ENCODE measurements at regions not wholly inside any gene's neighbourhood (a gene's known extent, or its start where the extent isn't known, plus 50 kb on each side); places are given as distances from the start of the nearest gene placed in this dataset.

DNA sequence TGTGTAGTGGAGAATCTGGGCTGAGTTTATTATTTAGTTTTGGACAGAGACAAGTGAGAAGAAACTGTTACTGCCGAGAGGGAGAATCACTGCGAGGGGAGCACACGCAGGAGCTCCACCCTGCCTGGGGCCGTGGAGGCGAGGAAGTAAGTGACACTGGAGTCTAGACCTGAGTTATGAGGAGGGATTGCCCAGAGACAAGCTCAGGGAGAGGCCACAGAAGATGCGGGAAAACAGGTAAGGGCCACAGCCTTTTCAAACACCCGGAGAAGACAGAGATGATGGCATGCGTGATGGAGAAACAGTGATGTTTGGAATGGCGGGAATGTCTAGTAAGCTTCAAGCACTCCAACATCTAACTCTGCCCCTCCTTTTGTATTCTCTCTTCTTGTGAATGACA lies 84.1 kb downstream of the TNFSF11 start:
- Mint-ChIP-seq H3K4me1 (peaks cover 4% of the 10 kb centered on the region), H3K27me3 (peaks cover 76% of the 10 kb centered on the region)
- no peak for ATAC-seq

DNA sequence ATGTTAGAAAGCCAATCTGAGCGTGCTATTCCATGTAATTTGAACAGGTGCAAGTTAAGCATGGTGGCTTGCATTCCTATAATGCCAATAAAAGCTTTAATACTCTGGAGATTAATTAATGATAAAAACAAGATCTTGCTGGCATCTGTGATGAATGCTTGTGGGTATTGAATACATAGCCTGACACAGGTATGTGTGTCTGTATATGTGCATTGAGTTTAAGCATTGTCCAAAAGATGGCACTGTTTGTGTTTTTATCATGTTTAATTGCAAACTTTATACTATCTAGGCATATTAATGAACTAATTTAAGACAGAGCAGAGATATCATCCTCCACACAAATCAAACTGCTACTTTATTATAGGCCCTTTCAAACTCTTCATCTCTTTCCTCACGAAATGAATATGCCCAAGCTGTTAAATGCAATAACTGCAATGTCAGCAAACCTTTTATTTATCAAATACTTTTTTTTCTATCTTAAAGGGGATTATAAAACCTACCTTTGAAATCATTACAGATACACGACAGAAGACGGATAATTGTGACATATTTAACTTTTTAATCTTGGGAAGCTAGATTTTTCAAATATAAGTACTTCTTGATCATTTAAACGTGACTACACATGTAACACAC lies 86.5 kb downstream of the TNFSF11 start:
- no peaks in the 10 kb centered on the region for H3K9me3 ChIP-seq (ENCODE audit: control insufficient read depth, low read length, poor library complexity, severe bottlenecking)
- H3K4me1 Mint-ChIP-seq = peaks cover 4% of the 10 kb centered on the region
- DNase-seq = no peak
- peaks cover 71% of the 10 kb centered on the region for H3K27me3 Mint-ChIP-seq
- no peak for ATAC-seq
- H3K4me3 Mint-ChIP-seq = no peak overlapping the region
- H3K36me3 Mint-ChIP-seq (ENCODE audit: low read depth) = no peaks in the 10 kb centered on the region
- H3K27ac Mint-ChIP-seq = no peak overlapping the region

More for the DNA sequence above, 84.1 kb downstream of the TNFSF11 start:
- H3K9me3 ChIP-seq (ENCODE audit: control insufficient read depth, low read length, poor library complexity, severe bottlenecking) = no peaks in the 10 kb centered on the region
- Mint-ChIP-seq H3K36me3 (ENCODE audit: low read depth) (no peaks in the 10 kb centered on the region), H3K27ac (no peak overlapping the region), H3K4me3 (no peak overlapping the region)
- DNase-seq = no peak

DNA sequence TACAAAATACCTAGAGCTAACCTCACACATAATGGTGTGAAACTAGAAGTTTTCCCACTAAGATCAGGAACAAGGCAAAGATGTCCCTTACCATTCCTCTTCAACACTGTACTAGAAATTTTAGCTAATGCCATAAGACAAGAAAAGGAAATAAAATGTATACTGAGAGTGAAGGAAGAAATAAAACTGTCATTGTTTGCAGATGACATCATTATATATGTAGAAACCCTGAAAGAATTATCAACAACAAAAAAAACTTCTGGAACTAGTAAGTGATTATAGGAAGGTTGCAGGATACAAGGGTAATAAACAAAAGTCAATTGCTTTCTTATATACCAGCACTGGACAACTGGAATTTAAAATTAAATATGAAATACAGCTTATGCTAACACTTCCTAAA lies 93.7 kb downstream of the TNFSF11 start:
- no peaks in the 10 kb centered on the region for H3K36me3 Mint-ChIP-seq (ENCODE audit: low read depth)
- no peaks in the 10 kb centered on the region for H3K4me1 Mint-ChIP-seq
- no peak for ATAC-seq
- H3K9me3 ChIP-seq (ENCODE audit: control insufficient read depth, low read length, poor library complexity, severe bottlenecking) = no peaks in the 10 kb centered on the region
- peaks cover 12% of the 10 kb centered on the region for H3K27me3 Mint-ChIP-seq
- no peak overlapping the region for H3K27ac Mint-ChIP-seq
- no peak for DNase-seq
- no peak overlapping the region for H3K4me3 Mint-ChIP-seq

DNA sequence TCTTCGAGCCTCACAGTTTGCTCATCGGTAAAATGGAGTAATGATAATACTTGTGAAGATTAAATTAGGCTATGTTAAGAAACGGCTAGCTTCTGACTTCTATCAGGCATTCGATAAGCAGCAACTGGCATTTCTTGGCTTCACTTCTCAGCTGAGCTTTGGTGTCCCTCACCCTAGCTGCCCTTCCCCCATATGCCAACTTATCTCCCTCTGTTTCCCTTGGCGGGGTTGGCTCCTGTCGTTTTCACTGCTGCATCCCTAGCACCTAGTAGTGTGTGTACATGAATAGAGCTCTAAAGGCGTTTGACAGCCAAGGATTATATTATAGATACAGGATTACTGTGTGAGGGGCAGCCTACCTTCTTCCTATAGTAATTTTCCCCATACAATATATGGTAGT lies 97.5 kb downstream of the TNFSF11 start:
- ATAC-seq (no peak), DNase-seq (no peak)
- Mint-ChIP-seq H3K4me3 (no peak overlapping the region), H3K4me1 (no peaks in the 10 kb centered on the region), H3K36me3 (ENCODE audit: low read depth) (no peaks in the 10 kb centered on the region), H3K27me3 (no peaks in the 10 kb centered on the region), H3K27ac (no peak overlapping the region)
- no peaks in the 10 kb centered on the region for H3K9me3 ChIP-seq (ENCODE audit: control insufficient read depth, low read length, poor library complexity, severe bottlenecking)

DNA sequence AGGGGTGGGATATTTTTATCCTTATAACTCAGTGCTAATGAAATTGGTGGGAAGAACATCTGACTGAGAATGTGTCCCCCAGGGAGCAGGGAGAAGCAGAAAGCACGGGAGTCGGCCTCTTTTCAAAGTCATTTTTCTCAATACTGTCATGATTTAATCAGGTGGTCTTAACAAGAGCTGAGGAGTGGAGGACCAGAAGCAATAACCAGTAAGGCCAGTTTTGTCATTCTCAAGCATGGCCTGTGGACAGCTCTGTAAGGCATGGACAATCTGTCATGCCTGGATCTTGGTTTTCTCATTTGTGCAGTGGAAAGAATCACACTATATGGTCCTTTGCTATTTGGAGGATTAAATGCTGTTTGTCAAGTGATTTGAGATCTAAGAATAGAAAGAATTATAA lies 99.7 kb downstream of the TNFSF11 start:
- H3K4me1 Mint-ChIP-seq = no peaks in the 10 kb centered on the region
- no peak overlapping the region for H3K4me3 Mint-ChIP-seq
- DNase-seq = no peak
- no peaks in the 10 kb centered on the region for H3K9me3 ChIP-seq (ENCODE audit: control insufficient read depth, low read length, poor library complexity, severe bottlenecking)
- no peak overlapping the region for H3K27ac Mint-ChIP-seq
- no peak for ATAC-seq
- H3K36me3 Mint-ChIP-seq (ENCODE audit: low read depth) = no peaks in the 10 kb centered on the region
- H3K27me3 Mint-ChIP-seq = peaks cover 7% of the 10 kb centered on the region

DNA sequence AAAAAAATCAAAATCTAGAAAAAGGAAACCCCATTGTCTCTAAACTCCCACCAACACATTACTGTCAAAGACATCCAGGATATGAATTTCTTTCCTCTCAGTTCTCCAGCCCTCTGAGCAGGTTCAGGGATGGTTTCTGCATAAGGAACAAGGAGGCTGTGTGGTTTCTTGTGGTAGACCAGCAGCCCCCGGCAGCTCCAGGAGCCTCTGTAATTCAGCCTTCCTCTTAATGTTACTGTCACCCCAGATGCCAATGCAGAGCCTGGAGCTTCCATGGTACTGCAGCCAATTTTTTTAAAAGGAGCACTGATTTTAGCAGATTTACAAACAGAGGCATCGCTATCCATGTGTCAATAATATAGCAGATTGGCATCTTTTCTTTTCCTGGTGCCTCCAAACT lies 100.6 kb upstream of the FAM216B start:
- H3K27me3 Mint-ChIP-seq = peaks cover 37% of the 10 kb centered on the region
- H3K9me3 ChIP-seq (ENCODE audit: control insufficient read depth, low read length, poor library complexity, severe bottlenecking) = no peaks in the 10 kb centered on the region
- no peak for DNase-seq
- ATAC-seq = no peak
- H3K4me3 Mint-ChIP-seq = no peak overlapping the region
- H3K4me1 Mint-ChIP-seq = no peaks in the 10 kb centered on the region
- no peaks in the 10 kb centered on the region for H3K36me3 Mint-ChIP-seq (ENCODE audit: low read depth)
- H3K27ac Mint-ChIP-seq = no peak overlapping the region

DNA sequence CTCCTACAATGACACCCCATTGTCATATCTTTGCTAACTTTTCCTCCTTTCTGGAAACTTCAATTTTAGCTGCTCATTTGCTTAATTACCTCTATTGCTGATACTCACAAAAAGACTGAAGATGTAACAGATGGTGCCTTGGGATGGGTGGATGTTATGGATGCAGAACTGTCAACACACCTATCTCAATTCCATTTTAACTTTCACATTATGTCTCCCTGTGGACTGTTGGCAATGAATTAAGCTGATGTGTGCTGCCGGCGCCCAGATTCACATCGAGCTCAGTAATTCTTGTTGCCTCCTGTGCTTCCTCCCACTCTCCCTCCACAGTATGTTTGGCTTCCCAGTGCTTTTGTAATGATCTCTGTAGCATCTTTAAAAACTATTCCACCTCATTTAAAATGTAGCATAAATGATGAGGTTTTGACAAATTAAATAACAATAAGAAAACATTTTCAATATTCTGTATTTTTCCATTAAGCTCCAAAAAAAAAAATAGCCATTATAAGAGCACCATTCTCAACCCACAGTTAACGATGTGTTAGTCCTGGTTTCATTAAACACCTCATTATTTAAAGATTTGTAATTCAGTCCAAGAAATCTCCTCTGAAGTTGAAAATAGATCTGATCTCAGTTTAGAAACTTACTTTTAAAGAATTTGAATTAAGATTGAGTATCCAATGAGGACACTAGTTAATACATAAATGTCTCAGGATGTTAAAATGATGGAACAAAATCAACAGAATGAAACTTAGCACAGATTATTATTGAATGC lies 99.9 kb upstream of the FAM216B start:
- DNase-seq (no peak), ATAC-seq (no peak)
- peaks cover 37% of the 10 kb centered on the region for H3K27me3 Mint-ChIP-seq
- H3K36me3 Mint-ChIP-seq (ENCODE audit: low read depth) = no peaks in the 10 kb centered on the region
- H3K4me3 Mint-ChIP-seq = no peak overlapping the region
- H3K4me1 Mint-ChIP-seq = no peaks in the 10 kb centered on the region
- H3K27ac Mint-ChIP-seq = no peak overlapping the region
- H3K9me3 ChIP-seq (ENCODE audit: control insufficient read depth, low read length, poor library complexity, severe bottlenecking) = no peaks in the 10 kb centered on the region

DNA sequence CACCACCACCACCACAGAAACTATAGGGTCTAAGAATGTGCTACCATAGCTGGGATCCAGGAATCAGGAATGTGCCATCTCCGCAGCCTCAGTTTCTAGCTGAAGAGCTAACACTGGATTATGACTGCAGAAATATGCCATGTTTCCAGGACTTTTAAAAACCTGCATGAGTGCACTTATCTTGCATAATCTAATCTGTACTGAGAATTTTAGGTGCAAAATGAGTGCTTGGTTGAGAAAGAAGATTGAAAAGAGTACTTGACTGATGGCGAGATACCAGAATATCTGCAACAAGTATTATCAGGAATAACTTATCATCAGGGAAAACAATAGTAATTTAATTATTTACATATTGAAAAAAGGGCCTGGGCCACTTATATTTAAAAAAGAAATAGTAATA lies 97.2 kb upstream of the FAM216B start:
- Mint-ChIP-seq H3K27ac (no peak overlapping the region), H3K4me3 (no peak overlapping the region), H3K36me3 (ENCODE audit: low read depth) (no peaks in the 10 kb centered on the region), H3K4me1 (no peaks in the 10 kb centered on the region), H3K27me3 (peaks cover 25% of the 10 kb centered on the region)
- DNase-seq (no peak), ATAC-seq (no peak)
- H3K9me3 ChIP-seq (ENCODE audit: control insufficient read depth, low read length, poor library complexity, severe bottlenecking) = no peaks in the 10 kb centered on the region

DNA sequence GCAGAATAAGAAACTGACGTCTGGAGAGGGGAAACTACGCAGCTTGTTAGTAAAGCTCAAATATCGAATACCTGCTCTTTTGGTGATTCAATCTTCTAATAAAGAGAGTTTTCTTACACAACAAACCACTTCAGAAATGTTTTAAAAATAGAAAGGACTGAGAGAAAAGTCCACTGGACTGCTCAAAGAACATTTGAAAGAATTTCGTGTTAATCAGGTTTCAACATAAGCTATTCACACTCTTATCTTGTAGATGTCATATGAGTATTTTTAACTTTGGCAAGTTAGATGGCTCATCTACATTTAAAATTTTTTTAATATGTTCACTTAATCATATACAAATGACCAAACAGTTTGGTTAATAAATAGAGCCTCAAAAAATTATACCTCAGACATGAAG lies 95.6 kb upstream of the FAM216B start:
- Mint-ChIP-seq H3K4me3 (no peak overlapping the region), H3K4me1 (no peaks in the 10 kb centered on the region), H3K27ac (no peak overlapping the region), H3K36me3 (ENCODE audit: low read depth) (no peaks in the 10 kb centered on the region), H3K27me3 (peaks cover 17% of the 10 kb centered on the region)
- ATAC-seq = no peak
- no peaks in the 10 kb centered on the region for H3K9me3 ChIP-seq (ENCODE audit: control insufficient read depth, low read length, poor library complexity, severe bottlenecking)
- DNase-seq = no peak

DNA sequence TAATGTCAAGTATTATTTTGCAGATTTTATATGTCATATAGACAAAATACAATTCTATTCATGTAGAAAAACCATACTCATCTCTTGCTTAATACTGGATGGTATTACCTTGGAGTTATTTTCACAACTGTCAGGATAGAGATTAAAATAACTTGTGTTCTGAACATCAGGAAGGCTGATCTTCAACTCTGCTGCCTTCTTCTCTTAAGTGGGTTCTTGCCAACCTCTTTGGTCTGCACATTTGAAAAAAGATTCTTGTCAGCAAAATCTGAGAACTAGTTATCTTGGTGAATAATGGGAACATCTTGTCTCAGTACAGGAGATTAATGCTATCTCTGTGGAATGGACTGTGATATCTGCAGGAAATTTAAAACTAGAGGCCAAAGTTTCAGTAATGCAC lies 95.2 kb upstream of the FAM216B start:
- no peak overlapping the region for H3K4me3 Mint-ChIP-seq
- H3K4me1 Mint-ChIP-seq = no peaks in the 10 kb centered on the region
- ATAC-seq = no peak
- no peak overlapping the region for H3K27ac Mint-ChIP-seq
- H3K27me3 Mint-ChIP-seq = peaks cover 13% of the 10 kb centered on the region
- H3K36me3 Mint-ChIP-seq (ENCODE audit: low read depth) = no peaks in the 10 kb centered on the region
- DNase-seq = no peak
- H3K9me3 ChIP-seq (ENCODE audit: control insufficient read depth, low read length, poor library complexity, severe bottlenecking) = no peaks in the 10 kb centered on the region

DNA sequence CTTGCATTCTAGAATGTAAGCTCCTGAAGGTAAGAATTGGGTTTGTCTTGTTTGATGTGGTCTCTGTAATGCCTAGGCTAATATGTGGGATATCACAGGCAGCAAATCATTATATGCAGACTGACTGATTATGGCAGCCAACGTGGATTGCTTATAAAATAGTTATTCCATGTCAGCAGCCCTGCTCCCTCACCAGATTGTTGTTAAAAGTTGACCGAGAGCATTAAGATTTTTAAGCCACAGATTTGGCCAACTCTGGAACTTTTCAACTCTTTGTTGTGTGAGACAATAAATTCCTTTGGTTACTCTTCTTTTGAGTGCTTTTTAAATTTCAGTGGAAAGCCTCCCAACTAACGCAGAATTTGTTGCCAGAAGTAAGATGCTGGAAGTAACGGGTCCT lies 92.6 kb upstream of the FAM216B start:
- DNase-seq (no peak), ATAC-seq (no peak)
- Mint-ChIP-seq H3K36me3 (ENCODE audit: low read depth) (no peaks in the 10 kb centered on the region), H3K27me3 (no peaks in the 10 kb centered on the region), H3K4me1 (no peaks in the 10 kb centered on the region), H3K4me3 (no peak overlapping the region), H3K27ac (no peak overlapping the region)
- H3K9me3 ChIP-seq (ENCODE audit: control insufficient read depth, low read length, poor library complexity, severe bottlenecking) = no peaks in the 10 kb centered on the region

DNA sequence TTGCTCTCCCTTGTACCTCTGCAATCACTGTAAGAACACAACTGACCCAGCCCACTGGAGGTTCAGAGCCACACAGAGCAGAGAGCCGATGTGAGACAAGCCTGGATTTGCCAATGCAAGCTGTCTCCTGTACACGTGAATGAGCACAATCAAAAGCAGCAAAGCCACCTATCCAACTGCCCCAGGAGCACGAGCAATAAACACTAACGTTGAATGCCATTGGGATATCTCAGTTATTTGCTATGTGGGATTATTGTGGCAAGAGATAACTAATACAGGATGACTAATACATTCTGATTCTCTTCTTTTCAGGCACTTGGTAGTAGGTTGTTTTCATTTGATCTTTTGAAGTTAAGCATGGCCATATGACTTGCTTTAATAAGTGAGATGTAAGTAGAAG lies 85.2 kb upstream of the FAM216B start:
- no peak overlapping the region for H3K27ac Mint-ChIP-seq
- H3K9me3 ChIP-seq (ENCODE audit: control insufficient read depth, low read length, poor library complexity, severe bottlenecking) = no peaks in the 10 kb centered on the region
- H3K27me3 Mint-ChIP-seq = peaks cover 20% of the 10 kb centered on the region
- ATAC-seq = no peak
- no peaks in the 10 kb centered on the region for H3K4me1 Mint-ChIP-seq
- no peaks in the 10 kb centered on the region for H3K36me3 Mint-ChIP-seq (ENCODE audit: low read depth)
- DNase-seq = no peak
- no peak overlapping the region for H3K4me3 Mint-ChIP-seq

DNA sequence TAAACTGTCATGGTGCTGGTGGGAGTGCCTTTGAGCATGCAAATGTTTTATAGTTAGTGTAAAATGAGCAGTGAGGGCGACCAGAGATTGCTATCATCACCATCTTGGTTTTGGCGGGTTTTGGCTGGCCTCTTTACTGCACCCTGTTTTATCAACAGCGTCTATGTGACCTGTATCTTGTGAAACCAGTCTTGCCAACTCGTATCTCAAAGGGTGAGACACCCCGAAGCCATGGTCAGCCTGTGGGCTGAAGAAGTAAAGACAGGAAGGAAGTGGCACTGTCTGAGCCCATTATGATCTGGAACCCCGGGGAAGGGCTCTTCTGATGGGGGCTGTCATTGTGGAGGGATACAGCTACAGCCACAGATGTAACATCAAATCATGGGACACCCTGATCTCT lies 81.5 kb upstream of the FAM216B start:
- Mint-ChIP-seq H3K27ac (no peak overlapping the region), H3K27me3 (peaks cover 34% of the 10 kb centered on the region), H3K4me1 (no peaks in the 10 kb centered on the region), H3K36me3 (ENCODE audit: low read depth) (no peaks in the 10 kb centered on the region), H3K4me3 (no peak overlapping the region)
- H3K9me3 ChIP-seq (ENCODE audit: control insufficient read depth, low read length, poor library complexity, severe bottlenecking) = no peaks in the 10 kb centered on the region
- ATAC-seq (no peak), DNase-seq (no peak)

DNA sequence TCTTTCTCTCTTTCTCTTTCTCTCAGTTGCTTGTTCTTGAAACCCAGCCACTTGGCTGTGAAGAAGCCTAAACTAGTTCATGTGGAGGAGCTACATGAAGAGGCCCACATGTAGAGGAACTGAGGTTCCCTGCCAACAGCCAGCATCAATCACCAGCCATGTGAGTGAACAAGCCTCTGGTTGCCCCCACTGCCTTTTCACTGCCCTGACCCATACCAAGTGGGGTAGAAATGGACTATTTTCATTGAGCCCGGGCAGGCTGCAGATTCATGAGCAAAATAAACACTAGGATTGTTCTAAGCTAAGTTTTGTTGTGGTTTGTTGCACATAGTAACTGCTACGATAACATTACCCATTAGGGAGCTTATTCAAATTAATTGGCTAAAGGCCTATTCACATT lies 78.7 kb upstream of the FAM216B start:
- ATAC-seq = no peak
- peaks cover 41% of the 10 kb centered on the region for H3K27me3 Mint-ChIP-seq
- no peaks in the 10 kb centered on the region for H3K9me3 ChIP-seq (ENCODE audit: control insufficient read depth, low read length, poor library complexity, severe bottlenecking)
- no peaks in the 10 kb centered on the region for H3K4me1 Mint-ChIP-seq
- DNase-seq = no peak
- H3K36me3 Mint-ChIP-seq (ENCODE audit: low read depth) = no peaks in the 10 kb centered on the region
- no peak overlapping the region for H3K4me3 Mint-ChIP-seq
- no peak overlapping the region for H3K27ac Mint-ChIP-seq

Measured in T-helper 17 cell (primary cell).